OCI-LY7 (cell line): ENCODE measurements at regions not wholly inside any gene's neighbourhood (a gene's known extent, or its start where the extent isn't known, plus 50 kb on each side); places are given as distances from the start of the nearest gene placed in this dataset.
A peak's percentile ranks its signal among the peaks of the same experiment; 100 is the strongest.

ENCODE experiments used
- BruUV-seq: library from RNA; stranded (reverse); fragments of 400-500 nt; replicated peaks from 2 replicates; lab custom pipeline; 2021; lab: Mats Ljungman, UMichigan
- CTCF ChIA-PET: fragments of 300-600 bp; sonication (Branson Sonifier 250); formaldehyde crosslinking; loops from one replicate; lab custom pipeline; 2022; ENCODE audit warnings: antibody characterized with exemption; ENCODE audit not compliant: unreplicated experiment; lab: Charles Lee
- POLR2A ChIA-PET: fragments of 300-600 bp; sonication (Branson Sonifier 250); formaldehyde crosslinking; loops from one replicate; lab custom pipeline; 2022; ENCODE audit warnings: antibody characterized with exemption; lab: Charles Lee
- DNase-seq: peaks from one replicate; pipeline ENCODE4 v3.0.0-alpha.2; 2015; ENCODE audit warnings: low spot score
- H2AFZ ChIP-seq: fragments of 200-600 bp; sonication (generic), shearing (Covaris generic); 2 replicates; pipeline ENCODE4 v1.6.1; 2014; ENCODE audit warnings: mild to moderate bottlenecking, antibody characterized with exemption, low read length, moderate library complexity
- H3K27ac ChIP-seq: fragments of 200-600 bp; sonication (generic); 2 replicates; pipeline ENCODE4 v1.5.1; 2014; ENCODE audit warnings: mixed run types, low read depth, mild to moderate bottlenecking, moderate library complexity, low read length, inconsistent platforms; ENCODE audit not compliant: poor library complexity, severe bottlenecking
- H3K36me3 ChIP-seq: fragments of 200-600 bp; sonication (generic); 2 replicates; pipeline ENCODE4 v1.6.1; 2014; ENCODE audit warnings: mild to moderate bottlenecking, antibody characterized with exemption, low read length, moderate library complexity, mixed read lengths; ENCODE audit not compliant: insufficient read depth
- H3K4me1 ChIP-seq: fragments of 200-600 bp; sonication (generic); 2 replicates; pipeline ENCODE4 v1.5.1; 2014; ENCODE audit warnings: mild to moderate bottlenecking, low read length; ENCODE audit not compliant: insufficient read depth, poor library complexity, severe bottlenecking
- H3K4me2 ChIP-seq: fragments of 200-600 bp; sonication (generic); 2 replicates; pipeline ENCODE4 v1.6.1; 2014; ENCODE audit warnings: mild to moderate bottlenecking, low read length
- H3K4me3 ChIP-seq: fragments of 200-600 bp; sonication (generic); 2 replicates; pipeline ENCODE4 v1.5.1; 2014; ENCODE audit warnings: mild to moderate bottlenecking, low read depth, low read length; ENCODE audit not compliant: poor library complexity, severe bottlenecking
- H3K79me2 ChIP-seq: fragments of 200-600 bp; sonication (generic); 2 replicates; pipeline ENCODE4 v1.6.1; 2016; ENCODE audit warnings: low read depth, mild to moderate bottlenecking, low read length, moderate library complexity, mixed read lengths; ENCODE audit not compliant: insufficient read depth
- H3K9me2 ChIP-seq: fragments of 200-600 bp; sonication (generic); 2 replicates; pipeline ENCODE4 v1.6.1; 2016; ENCODE audit warnings: mild to moderate bottlenecking, low read length, mixed read lengths; ENCODE audit not compliant: insufficient read depth
- H3K9me3 ChIP-seq: fragments of 200-600 bp; sonication (generic); 2 replicates; pipeline ENCODE4 v1.6.1; 2014; ENCODE audit warnings: mild to moderate bottlenecking, mixed run types, low read length, mixed read lengths
- H4K20me1 ChIP-seq: fragments of 200-600 bp; sonication (generic); 2 replicates; pipeline ENCODE4 v1.6.1; 2014; ENCODE audit warnings: mild to moderate bottlenecking, antibody characterized with exemption, low read length, moderate library complexity, mixed read lengths; ENCODE audit not compliant: insufficient read depth
- CTCF ChIP-seq: fragments of 200-600 bp; sonication (generic); conservative IDR thresholded peaks from 2 replicates; pipeline ENCODE4 v1.5.1; 2014; ENCODE audit warnings: mild to moderate bottlenecking, antibody characterized with exemption, low read length, moderate library complexity, mixed read lengths
- EZH2phosphoT487 ChIP-seq: fragments of 200-600 bp; sonication (generic); IDR thresholded peaks from 2 replicates; pipeline ENCODE4 v1.6.1; 2018; ENCODE audit warnings: low read depth, borderline replicate concordance, mild to moderate bottlenecking, mixed run types, antibody characterized with exemption, low read length, moderate library complexity, mixed read lengths
- intact Hi-C: fragments of 100-400 bp; cut with micrococcal nuclease; formaldehyde crosslinking; loops from one replicate; pipeline ENCODE4 v1.10.0; 2022; ENCODE audit not compliant: unreplicated experiment

DNA sequence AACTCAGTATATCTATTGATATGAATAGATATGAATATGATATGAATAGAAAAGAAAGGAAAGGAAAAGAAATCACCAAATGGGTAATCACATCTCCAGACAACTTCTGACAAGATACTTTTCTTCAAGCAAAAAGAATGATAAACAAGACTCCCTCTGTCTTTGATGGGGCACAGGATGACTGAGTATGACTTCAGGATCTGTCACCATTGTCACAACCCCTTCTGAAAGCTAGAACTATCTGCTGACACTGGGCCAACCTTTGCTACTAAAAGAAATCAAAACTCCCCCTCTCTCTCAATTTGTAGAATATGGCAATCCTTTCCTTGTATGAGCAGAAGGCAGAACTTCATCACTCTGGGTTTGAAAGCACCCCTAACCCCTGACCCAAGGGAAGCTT is 267.2 kb upstream of the RASGEF1B start:
- DNase-seq, result no peak
- no TSS peak for BruUV-seq
- Histone ChIP-seq H4K20me1 (no peaks in the 10 kb centered on the region), H2AFZ (no peak overlapping the region), H3K4me3 (no peak overlapping the region), H3K9me3 (no peaks in the 10 kb centered on the region), H3K4me1 (no peaks in the 10 kb centered on the region), H3K27ac (no peak overlapping the region), H3K4me2 (no peak overlapping the region), H3K36me3 (no peaks in the 10 kb centered on the region), H3K9me2 (no peaks in the 10 kb centered on the region), H3K79me2 (no peaks in the 10 kb centered on the region)
- POLR2A ChIA-PET, result interaction anchor here (0.6 kb wide), 1 partner anchor 306 kb away, joined by 3 read pairs; no protein-coding TSS in a partner anchor
- TF ChIP-seq EZH2phosphoT487 (no peak), CTCF (no peak)
- CTCF ChIA-PET, result no interaction called here
- intact Hi-C loops, result no loop called here

DNA sequence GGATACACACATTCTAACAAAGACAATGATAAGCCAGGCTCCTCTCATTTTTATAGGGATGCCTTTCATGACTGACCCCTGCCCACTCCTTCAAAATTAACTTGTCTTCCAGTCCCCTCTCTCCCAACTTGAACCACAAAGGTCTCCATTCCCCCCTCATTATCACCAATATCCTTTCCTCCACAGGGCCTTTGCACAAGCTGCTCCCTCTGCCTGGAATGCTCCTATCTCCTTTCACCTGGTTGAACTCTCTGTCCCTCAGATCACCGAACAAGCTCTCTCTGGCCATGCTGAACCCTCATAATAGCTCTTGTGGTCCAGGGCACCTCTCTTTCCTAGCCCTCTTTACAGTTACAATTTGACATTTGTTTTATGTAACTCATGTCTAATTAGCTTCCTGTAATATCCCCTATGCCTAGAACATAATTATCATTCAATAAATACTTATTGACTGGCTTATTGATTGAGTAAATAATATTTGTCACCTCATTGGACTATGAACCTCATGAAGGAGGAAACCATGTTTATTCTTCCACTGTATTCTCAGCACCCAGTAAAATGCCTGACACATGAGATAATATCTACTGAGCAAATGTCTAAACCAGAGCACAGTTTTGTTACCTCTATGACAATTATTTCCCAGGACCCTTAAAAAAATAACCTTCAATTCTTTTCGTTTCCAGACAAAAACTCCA is 266.3 kb upstream of the RASGEF1B start:
- DNase-seq, result no peak
- Histone ChIP-seq H3K4me3 (no peak overlapping the region), H3K79me2 (no peaks in the 10 kb centered on the region), H3K4me2 (no peak overlapping the region), H3K9me2 (no peaks in the 10 kb centered on the region), H3K4me1 (no peaks in the 10 kb centered on the region), H3K9me3 (no peaks in the 10 kb centered on the region), H4K20me1 (no peaks in the 10 kb centered on the region), H2AFZ (no peak overlapping the region), H3K36me3 (no peaks in the 10 kb centered on the region), H3K27ac (no peak overlapping the region)
- TF ChIP-seq EZH2phosphoT487, result no peak
- no peak for TF ChIP-seq CTCF
- ChIA-PET POLR2A (interaction anchor here (0.6 kb wide), 1 partner anchor 305 kb away, joined by 3 read pairs; no protein-coding TSS in a partner anchor), CTCF (no interaction called here)
- intact Hi-C loops, result no loop called here
- BruUV-seq, result no TSS peak

- H2AFZ ChIP-seq, result no peak overlapping the region
- BruUV-seq, result no TSS peak
- H3K4me3 ChIP-seq, result no peak overlapping the region
- POLR2A ChIA-PET, result interaction anchor here (0.6 to 2.1 kb wide), 4 partner anchors 9 to 447 kb away, joined by 3 to 5 read pairs (median 4); no protein-coding TSS in a partner anchor
- H3K4me2 ChIP-seq, result no peak overlapping the region
- H3K27ac ChIP-seq, result no peak overlapping the region
- no peaks in the 10 kb centered on the region for H3K9me2 ChIP-seq
- intact Hi-C loops, result no loop called here
- no peaks in the 10 kb centered on the region for H3K4me1 ChIP-seq
- H3K79me2 ChIP-seq, result no peaks in the 10 kb centered on the region
- H4K20me1 ChIP-seq, result no peaks in the 10 kb centered on the region
- CTCF ChIA-PET, result no interaction called here
- TF ChIP-seq CTCF (0 out of 2 replicates have a peak, but pooled peaks have one; percentile 16), EZH2phosphoT487 (no peak)
- no peak for DNase-seq
- H3K9me3 ChIP-seq, result no peaks in the 10 kb centered on the region
- no peaks in the 10 kb centered on the region for H3K36me3 ChIP-seq
Observed at GRCh38 chr4:81736324-81736723, 264.6 kb upstream of the RASGEF1B start.
